GM18519 (cell line): ENCODE measurements at regions not wholly inside any gene's neighbourhood (a gene's known extent, or its start where the extent isn't known, plus 50 kb on each side); places are given as distances from the start of the nearest gene placed in this dataset.
"Not testable (repeated sequence)": the region's sequence is repeated elsewhere in the genome, so short reads cannot be mapped to it uniquely, and the experiment has no call there.

Source experiments
- ATAC-seq: cut with Tn5 transposase; IDR thresholded peaks from one replicate; pipeline ENCODE4 v1.9.1; 2021; ENCODE audit warnings: mild to moderate bottlenecking, moderate library complexity; ENCODE audit not compliant: unreplicated experiment, low FRiP score

DNA sequence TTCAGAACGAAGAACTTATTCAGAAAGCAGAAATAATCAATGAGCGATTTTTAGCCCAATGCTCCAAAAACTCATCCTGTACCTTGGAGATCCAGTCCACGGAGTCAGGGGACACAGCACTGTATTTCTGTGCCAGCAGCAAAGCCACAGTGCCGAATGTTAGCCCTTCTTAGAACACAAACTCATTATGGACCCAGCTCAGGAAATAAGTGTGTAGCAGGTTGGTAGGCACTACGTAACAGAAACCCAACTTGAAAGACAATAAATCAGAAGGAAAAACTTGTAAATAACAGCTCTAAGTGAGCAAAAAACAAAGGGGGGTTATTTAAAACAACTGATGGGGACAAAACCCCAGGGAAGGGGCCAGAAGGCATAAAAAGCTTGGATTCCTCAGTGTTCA, 112.0 kb upstream of the PRSS1 start:
- no peak for ATAC-seq

DNA sequence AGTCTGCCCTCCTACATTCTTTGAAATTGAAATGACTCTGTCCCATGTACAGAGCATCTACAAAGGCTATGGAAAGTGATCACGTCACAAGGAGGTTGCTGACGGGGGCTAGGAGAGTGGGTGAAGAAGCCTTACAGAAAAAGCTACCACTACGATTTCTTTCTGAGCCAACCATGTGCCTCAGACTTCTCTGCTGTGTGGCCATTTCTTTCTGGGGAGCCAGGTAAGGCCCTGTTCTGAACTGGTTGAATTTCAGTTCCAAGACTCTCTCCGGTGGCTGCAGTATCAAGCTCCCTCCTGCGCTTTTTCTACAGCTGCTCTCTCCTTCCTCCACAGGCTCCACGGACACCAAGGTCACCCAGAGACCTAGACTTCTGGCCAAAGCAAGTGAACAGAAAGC, 112.5 kb upstream of the PRSS1 start:
- ATAC-seq: no peak

DNA sequence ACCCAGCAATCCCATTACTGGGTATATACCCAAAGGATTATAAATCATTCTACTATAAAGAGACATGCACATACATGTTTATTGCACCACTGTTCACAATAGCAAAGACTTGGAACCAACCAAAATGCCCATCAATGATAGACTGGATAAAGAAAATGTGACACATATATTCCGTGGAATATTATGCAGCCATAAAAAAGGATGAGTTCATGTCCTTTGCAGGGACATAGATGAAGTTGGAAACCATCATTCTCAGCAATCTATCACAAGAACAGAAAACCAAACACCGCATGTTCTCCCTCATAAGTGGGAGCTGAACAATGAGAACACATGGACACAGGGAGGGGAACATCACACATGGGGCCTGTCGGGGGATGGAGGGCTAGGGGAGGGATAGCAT, 113.2 kb upstream of the PRSS1 start:
- ATAC-seq: not testable (repeated sequence)

DNA sequence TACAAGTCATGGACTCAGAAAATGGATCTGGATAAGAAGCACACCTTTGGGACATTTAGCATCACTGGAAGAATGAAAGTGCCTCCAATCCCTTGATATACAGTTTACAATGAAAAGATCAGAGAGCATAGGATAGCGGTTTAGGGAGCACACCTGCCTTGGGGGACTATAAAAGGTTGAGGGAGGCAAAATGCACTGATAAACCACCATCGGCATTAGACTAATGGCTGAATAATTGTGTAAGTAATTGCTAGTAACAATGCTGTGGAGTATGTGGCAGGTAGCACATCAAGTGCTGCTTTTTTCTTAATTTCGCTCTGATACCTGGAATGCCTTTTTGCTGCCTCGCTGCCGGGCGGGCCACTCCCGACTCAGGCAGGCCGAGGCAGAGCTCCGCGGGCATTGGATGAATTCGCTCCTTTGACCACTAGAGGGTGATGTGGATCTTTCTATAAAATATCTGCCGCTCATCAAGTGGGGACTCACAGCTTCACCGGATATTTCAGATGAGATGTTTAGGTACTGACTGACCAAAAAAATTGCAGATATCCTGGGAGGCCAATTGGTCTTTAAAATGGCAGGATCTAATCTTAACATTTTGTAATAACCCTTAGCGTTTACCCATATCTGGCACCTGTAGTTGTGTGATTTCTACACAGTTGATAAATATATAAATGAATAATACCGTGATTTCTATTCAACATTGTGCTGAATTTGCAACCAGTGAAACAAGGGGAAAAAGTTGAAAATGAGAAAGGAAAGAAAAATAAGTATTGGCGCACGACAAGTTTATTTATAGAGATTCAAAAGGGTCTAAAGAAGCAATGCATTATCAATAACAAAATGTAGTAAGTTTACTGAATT, 116.8 kb upstream of the PRSS1 start:
- ATAC-seq: peak; percentile 90

DNA sequence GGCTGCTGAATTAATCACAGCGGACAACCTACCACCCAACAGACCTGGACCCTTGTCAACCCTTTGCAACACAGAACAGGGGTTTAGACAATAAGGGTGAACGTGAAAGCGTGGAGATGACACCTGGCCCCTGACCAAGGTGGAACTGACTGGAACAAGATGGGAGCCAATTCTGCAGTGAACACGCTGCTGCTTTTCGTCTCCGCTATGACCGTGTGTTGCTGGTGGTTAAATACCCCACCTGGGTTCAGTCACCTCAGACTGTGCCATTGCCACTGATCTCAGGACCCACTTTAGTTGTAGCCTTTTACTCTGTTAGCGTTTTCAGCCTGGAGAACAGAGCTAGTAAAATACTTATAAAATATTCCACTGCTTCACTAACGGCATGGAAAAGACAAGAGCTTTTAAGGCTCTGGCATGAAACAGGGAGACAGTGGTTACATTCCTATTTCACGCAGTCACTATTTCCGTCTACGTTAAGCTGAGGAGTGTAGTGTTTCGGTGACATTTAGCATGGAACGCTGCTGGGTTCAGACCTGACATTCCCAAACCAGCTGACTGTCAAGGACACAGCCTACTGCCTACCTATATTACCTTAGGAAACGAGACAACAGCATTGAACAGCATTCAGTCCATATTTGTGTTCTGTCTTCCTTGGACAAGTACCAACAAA, 119.5 kb upstream of the PRSS1 start:
- no peak for ATAC-seq

DNA sequence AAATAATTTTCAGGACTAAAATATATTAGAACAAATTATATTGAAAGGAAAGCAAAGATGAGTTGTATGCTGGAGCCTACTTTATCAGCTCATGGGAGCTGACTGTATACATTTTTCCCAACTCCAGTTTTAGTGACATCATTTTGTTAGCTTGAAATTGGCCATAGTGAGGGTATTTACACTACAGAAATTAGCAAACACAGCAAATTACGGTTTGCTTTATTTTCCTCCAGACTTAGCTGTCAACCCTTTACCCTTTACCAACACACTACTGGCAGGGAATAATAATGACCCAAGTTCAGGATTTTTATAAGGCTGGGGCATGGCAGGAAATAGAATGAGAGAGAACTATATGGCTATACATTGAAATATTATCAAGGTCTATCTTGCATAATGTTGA, 120.3 kb upstream of the PRSS1 start:
- ATAC-seq: no peak

DNA sequence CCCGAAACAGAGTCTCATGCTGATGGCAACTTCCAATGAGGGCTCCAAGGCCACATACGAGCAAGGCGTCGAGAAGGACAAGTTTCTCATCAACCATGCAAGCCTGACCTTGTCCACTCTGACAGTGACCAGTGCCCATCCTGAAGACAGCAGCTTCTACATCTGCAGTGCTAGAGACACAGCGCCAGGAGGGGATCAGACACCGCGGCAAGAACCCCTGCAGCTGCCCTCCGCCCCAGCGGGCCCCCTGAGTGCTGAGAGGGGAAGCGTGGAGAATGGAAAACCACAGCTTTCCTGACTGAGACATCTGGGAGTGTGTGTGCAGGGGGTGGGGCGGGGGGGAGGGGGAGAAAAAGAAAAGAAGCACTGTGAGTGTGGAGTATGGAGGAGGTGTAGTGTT, 122.0 kb upstream of the PRSS1 start:
- ATAC-seq: not testable (repeated sequence)

DNA sequence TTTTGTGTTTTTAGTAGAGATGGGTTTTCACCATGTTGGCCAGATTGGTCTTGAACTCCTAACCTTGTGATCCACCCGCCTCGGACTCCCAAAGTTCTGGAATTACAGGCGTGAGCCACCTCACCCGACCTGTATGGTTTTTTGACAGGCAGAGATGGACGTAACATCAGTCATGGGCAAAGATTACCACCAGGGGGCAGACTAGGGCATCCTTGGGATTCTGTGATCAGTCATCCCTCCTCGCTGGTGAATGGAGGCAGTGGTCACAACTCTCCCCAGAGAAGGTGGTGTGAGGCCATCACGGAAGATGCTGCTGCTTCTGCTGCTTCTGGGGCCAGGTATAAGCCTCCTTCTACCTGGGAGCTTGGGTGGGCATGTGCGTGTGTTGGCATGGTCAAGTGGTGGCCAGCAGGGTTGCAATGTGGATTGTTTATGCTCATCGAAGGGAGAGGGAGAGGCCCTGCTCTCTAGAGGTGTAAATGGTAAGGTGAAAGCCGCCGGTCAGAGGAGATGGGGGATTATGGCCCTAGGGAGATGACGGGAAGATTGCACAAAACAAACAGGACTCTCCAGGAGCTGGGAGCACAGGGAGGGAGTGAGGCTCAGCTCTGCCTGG, 122.7 kb upstream of the PRSS1 start:
- peak; percentile 59 for ATAC-seq

DNA sequence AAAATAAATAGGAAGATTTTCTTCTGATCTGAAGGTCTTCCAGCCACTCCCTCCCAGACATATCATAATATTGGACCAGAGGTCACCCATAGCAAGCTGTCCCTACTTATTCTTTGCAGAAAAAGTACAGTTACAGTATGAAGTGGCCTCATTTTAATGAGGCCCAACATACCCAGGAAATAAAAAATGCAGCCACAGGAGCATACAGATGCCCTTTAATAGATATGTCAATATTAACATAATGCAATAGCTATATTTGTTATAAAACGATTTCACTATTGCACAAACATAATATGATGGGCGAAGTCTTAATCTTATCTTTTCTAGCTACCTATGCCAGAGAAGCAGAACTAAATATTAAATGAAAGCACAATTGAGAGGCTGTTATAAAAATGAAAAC, 124.1 kb upstream of the PRSS1 start:
- ATAC-seq: not testable (repeated sequence)

DNA sequence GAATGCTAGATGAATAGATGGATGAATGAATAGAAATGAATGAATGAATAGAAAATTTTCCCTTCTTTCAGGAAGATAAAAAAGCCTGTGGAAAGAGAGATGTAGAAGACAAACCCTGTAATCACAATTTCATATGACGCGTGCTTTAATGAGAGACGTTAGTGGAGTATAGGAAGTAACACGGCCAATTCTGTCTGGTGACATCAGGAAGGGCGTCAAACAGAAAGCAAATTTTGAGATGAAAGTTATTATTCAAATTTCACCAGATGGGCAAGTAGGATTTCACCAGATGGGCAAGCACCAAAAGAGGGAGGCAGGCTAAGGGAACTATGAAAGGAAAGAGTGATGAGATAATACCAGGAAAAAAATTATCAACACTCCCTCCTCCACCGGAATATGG, 128.9 kb upstream of the PRSS1 start:
- no peak for ATAC-seq

DNA sequence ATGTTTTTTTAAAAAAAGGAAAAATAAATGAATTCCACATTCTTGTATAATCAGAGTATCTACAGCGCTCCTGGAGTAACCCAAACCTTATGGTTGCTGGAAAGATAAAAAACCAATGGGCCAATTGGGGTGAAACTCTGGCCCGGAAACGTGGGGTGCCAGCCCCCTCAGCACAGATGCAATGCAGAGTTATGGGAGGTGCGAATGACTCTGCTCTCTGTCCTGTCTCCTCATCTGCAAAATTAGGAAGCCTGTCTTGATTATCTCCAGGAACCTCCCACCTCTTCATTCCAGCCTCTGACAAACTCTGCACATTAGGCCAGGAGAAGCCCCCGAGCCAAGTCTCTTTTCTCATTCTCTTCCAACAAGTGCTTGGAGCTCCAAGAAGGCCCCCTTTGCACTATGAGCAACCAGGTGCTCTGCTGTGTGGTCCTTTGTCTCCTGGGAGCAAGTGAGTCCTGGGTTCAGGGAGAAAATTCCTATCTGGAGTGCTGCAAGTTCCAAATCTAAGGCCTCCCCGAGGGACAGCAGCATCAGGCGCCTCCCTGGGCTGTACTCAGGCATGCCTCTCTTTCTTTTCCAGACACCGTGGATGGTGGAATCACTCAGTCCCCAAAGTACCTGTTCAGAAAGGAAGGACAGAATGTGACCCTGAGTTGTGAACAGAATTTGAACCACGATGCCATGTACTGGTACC, 130.5 kb upstream of the PRSS1 start:
- ATAC-seq: no peak

DNA sequence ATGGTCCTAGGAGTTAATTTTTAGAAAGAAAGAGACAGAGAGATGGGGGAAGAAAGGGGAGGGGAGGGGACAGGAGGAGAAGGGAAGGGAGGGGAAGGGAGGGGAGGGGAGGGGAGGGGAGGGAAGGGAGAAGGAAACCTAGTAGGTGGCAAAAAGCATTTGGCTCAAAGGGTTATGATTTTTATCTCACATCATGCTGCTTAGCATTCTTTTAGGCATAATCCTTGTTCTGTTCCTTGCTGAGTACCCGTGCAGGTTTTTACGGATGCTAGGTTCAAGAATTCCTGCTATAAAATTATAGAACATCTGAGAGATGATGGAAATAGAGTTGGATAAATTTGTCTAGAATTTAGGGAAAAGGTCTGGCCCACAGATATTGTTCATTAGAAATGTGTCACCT, 132.4 kb upstream of the PRSS1 start:
- ATAC-seq: no peak

DNA sequence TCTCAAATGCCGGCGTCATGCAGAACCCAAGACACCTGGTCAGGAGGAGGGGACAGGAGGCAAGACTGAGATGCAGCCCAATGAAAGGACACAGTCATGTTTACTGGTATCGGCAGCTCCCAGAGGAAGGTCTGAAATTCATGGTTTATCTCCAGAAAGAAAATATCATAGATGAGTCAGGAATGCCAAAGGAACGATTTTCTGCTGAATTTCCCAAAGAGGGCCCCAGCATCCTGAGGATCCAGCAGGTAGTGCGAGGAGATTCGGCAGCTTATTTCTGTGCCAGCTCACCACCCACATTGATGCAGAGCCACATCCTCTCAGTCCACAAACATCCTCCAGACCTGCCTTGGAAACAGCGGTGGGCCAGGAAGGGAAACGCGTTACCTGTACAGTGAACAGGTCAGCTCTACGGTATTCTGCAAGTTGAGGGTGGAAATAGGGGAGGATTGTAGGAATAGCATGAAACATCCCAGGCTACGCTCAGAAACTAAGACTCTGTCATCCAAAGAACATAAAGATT, 133.1 kb upstream of the PRSS1 start:
- ATAC-seq: no peak

DNA sequence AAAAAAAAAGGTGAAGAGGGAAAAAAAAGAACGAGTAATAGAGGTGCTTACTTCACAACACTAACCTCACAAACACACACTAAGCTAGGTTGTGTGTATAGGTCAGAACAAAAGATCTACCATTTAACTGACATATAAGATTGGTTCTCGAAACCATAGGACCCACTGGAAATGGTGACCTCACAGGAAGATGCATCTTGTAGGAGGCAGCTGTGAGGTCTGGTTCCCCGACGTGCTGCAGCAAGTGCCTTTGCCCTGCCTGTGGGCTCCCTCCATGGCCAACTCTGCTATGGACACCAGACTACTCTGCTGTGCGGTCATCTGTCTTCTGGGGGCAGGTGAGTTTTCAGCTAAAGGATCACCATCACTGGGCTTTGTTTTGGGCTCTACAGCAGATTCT, 133.8 kb upstream of the PRSS1 start:
- ATAC-seq: no peak

DNA sequence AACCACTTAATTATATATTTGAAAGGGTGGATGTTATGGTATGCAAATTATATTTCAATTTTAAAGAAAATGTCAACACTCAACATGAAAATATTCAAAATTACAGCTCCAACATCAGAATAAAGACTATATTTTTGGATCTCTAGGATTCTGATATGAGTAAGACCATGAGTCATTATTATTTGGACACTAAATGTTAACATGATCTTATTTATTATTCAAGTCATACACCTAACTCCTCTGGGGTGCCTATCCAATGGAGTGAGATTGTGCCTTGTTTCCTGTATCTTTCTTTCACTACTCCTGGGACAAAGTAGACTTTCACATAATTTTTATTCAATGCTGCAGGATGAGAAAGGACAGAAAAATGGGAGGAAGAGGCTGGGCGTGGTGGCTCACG, 135.2 kb upstream of the PRSS1 start:
- ATAC-seq: no peak

DNA sequence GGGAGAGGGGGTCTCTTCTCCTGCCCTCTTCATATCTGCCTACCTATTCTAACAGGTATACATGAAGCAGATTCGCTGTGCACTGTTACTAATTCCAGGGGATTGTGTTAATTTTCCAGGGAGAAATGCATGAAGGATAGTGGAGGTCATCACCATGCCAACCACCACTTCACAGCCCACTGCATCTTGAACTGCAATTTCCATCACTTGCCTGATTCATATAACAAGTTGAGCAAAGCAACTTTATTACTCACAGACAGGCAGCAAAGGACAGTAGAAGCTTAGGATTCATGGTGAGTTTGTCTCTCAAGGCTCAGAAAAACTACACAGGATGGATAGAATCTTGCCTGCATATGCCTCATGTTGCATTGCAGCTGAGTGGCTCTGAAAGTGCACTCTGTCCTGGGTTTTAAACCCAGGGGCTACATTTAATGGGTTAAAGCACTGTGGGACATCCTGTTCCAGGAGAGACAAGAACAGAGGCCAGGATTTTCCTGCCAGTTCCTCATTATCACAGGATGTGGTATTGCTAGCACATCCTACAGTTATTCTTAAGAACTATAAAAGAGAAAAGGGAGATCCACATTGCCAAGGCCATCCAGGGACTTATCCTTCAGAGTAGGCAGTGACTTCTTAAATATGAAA, 136.9 kb upstream of the PRSS1 start:
- no peak for ATAC-seq

DNA sequence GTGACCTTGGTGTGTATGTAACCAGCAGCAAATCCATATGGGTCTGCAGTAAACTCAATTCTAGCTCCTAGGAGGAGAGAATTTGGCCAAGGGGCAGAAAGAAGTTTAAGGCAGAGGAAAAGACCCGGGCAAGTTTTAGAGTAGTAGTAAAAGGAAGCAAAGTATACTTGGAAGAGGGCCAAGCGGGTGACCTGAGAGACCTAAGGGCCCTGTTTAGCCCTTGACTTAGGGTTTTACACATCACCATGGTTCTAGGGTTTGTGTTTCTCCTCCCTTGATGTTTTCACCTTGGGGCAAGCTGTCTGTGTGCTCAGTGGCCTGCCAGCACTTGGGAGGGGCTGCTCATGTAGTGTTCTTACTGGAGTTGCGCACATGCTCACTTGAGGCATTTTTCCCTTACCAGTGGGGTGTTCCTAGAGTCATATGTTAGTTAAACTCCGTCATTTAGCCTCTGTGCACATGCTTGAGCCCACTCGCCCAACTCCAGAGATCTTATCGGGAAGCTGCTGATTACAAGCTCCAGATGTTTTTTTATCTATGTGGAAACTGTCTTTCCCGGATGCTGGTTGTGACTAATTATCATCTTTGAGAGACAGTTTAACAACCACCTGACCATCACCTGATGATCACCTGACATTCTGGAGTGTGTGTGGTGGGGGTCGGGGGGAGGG, 137.6 kb upstream of the PRSS1 start:
- no peak for ATAC-seq

DNA sequence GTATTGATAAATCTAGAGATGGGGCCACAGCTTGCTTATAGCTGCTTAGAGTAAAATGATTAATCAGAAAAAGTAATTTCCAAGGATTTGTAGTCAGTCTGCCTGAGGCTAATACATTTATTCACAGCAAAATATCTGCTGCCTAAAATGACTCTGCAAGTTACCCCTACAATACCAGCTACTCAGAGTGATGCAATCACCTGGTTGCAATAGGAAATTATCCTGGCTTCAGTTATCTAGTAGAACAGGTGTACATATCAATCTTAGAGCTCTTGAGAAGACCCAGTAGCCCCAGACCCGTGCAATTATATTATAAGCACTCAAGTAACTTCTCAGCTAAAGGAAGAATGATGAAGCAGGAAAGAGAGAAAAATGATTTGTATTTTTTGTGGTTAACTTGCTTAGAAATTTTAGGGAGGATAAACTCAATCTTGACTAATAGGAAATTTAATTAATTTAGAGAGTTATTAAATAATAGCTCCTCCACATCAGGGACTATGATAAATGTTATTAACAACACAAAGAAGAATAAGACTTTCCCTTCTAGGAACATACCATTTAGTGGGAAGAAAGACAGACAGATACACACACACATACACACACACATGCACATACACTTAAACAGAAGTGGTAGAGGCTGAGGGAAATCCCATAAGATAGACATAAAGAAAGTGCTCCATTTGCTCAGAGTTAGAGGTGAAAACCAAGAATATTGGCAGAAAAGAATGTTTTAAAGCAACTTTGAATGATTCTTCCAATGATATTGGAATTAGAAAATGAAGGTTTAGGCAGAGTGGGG, 140.4 kb upstream of the PRSS1 start:
- no peak for ATAC-seq

DNA sequence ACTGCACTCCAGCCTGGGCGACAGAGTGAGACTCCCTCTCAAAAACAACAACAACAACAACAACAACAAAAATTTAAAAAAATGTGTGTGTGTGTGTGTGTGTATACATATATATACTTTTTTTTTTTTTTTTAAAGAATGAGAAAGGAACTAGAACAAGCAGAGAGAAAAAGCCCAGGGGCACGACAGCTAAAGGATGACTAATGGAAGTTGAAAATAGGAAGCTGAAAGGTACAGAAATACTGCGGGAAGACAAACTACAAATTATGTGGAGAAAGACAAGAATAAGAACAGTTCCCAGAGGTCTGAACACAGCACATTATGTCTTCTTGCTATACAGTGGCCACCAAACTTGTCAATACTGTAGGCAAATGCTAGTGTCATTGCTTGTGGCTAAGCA, 141.9 kb upstream of the PRSS1 start:
- ATAC-seq: no peak
